Right renal cortex interstitium (tissue), 3 donors: ENCODE measurements at regions not wholly inside any gene's neighbourhood (a gene's known extent, or its start where the extent isn't known, plus 50 kb on each side); places are given as distances from the start of the nearest gene placed in this dataset.
"Not testable (repeated sequence)": the region's sequence is repeated elsewhere in the genome, so short reads cannot be mapped to it uniquely, and the experiment has no call there.

Source experiments
- DNase-seq, 3 donors: peaks; one replicate each; pipeline ENCODE4 v3.0.0-alpha.2; 2013; ENCODE audit warnings: low read depth in 3 of 3, low spot score in 2 of 3

GRCh38 chrX:1105031-1105430, 107.4 kb downstream of the CRLF2 start:
- DNase-seq, result not testable (repeated sequence)

GRCh38 chrX:1103360-1103759, 109.1 kb downstream of the CRLF2 start:
- DNase-seq, result no peak

- DNase-seq, result no peak
These were observed 109.7 kb downstream of the CRLF2 start for GRCh38 chrX:1102786-1103185.

- not testable (repeated sequence) for DNase-seq
These were observed 110.2 kb downstream of the CRLF2 start for GRCh38 chrX:1102221-1102620.

- no peak for DNase-seq
These were observed 113.2 kb downstream of the CRLF2 start for GRCh38 chrX:1099146-1099770.

- DNase-seq, result no peak
These were observed 115.1 kb downstream of the CRLF2 start for GRCh38 chrX:1097328-1097727.

GRCh38 chrX:1094566-1095333, 117.7 kb downstream of the CRLF2 start:
- no peak for DNase-seq

GRCh38 chrX:1093586-1094421, 118.6 kb downstream of the CRLF2 start:
- DNase-seq, result no peak

- no peak for DNase-seq
These were observed 119.3 kb downstream of the CRLF2 start for GRCh38 chrX:1093121-1093520.

GRCh38 chrX:1086444-1087409, 125.7 kb downstream of the CRLF2 start:
- no peak for DNase-seq

- DNase-seq, result not testable (repeated sequence)
These were observed 126.6 kb downstream of the CRLF2 start for GRCh38 chrX:1085871-1086270.

- DNase-seq, result no peak
These were observed 127.8 kb downstream of the CRLF2 start for GRCh38 chrX:1084689-1085088.

- DNase-seq, result no peak
These were observed 135.4 kb downstream of the CRLF2 start for GRCh38 chrX:1076871-1077651.

- no peak for DNase-seq
These were observed 136.7 kb downstream of the CRLF2 start for GRCh38 chrX:1075741-1076140.

- no peak for DNase-seq
These were observed 137.3 kb downstream of the CRLF2 start for GRCh38 chrX:1075156-1075555.

GRCh38 chrX:1074755-1075154, 137.7 kb downstream of the CRLF2 start:
- no peak for DNase-seq

- no peak for DNase-seq
These were observed 138.3 kb downstream of the CRLF2 start for GRCh38 chrX:1074172-1074571.

- DNase-seq, result no peak
These were observed 139.6 kb downstream of the CRLF2 start for GRCh38 chrX:1072637-1073377.

- DNase-seq, result no peak
These were observed 141.1 kb downstream of the CRLF2 start for GRCh38 chrX:1071351-1071750.
